ENCODE measurements at regions not wholly inside any gene's neighbourhood (a gene's known extent, or its start where the extent isn't known, plus 50 kb on each side); places are given as distances from the start of the nearest gene placed in this dataset.

GRCh38 chr9:30723656-30724055 is 1660.8 kb upstream of the ACO1 start:
- POLR2A ChIA-PET (ENCODE audit: low non-redundant PET) = no interaction called here
- CTCF ChIA-PET = interaction anchor here (0.6 kb wide), 1 partner anchor 114 kb away, joined by 3 read pairs; no protein-coding TSS in a partner anchor
- TF ChIP-seq CTCF (conservative IDR thresholded peaks at IDR 0.05; ENCODE audit: low read depth) = no peak
- no peak overlapping the region for H3K27ac ChIP-seq
- no peak for DNase-seq (ENCODE audit: low spot score)

DNA sequence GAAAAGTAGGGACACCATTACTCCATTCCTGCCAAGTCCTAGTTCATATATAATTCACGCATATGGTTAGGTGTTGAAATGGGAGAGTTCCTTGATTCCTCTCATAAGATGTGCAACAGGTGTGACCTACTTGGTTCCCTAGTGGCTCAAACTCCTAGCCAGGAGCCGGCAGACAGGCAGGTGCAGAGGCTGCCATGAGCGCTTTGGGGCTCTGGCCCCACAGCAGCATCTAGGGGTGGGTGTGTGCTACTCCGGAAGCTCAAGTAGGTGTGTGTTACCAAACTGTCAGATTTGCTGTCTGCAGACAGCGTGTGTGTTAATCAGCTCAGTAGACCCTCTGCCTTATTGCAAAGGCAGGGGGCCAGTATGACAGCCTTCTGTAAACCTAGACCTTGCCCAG is 1652.4 kb upstream of the ACO1 start:
- CTCF ChIA-PET = interaction anchor here (0.5 kb wide), 1 partner anchor 73 kb away, joined by 3 read pairs; no protein-coding TSS in a partner anchor
- TF ChIP-seq CTCF (conservative IDR thresholded peaks at IDR 0.05; ENCODE audit: low read depth) = no peak
- POLR2A ChIA-PET (ENCODE audit: low non-redundant PET) = no interaction called here
- H3K27ac ChIP-seq = no peak overlapping the region
- no peak for DNase-seq (ENCODE audit: low spot score)

GRCh38 chr9:30744871-30745270 is 1639.6 kb upstream of the ACO1 start:
- H3K27ac ChIP-seq = no peak overlapping the region
- POLR2A ChIA-PET (ENCODE audit: low non-redundant PET) = no interaction called here
- no peak for TF ChIP-seq CTCF (conservative IDR thresholded peaks at IDR 0.05; ENCODE audit: low read depth)
- CTCF ChIA-PET = no interaction called here
- no peak for DNase-seq (ENCODE audit: low spot score)

GRCh38 chr9:30746589-30746988 is 1637.9 kb upstream of the ACO1 start:
- no peak for TF ChIP-seq CTCF (conservative IDR thresholded peaks at IDR 0.05; ENCODE audit: low read depth)
- no peak overlapping the region for H3K27ac ChIP-seq
- no peak for DNase-seq (ENCODE audit: low spot score)
- ChIA-PET CTCF (interaction anchor here (0.6 kb wide), 1 partner anchor 1503 kb away, joined by 3 read pairs; no protein-coding TSS in a partner anchor), POLR2A (ENCODE audit: low non-redundant PET) (no interaction called here)

GRCh38 chr9:30757723-30758122 is 1626.7 kb upstream of the ACO1 start:
- ChIA-PET CTCF (no interaction called here), POLR2A (ENCODE audit: low non-redundant PET) (no interaction called here)
- no peak for DNase-seq (ENCODE audit: low spot score)
- H3K27ac ChIP-seq = no peak overlapping the region
- no peak for TF ChIP-seq CTCF (conservative IDR thresholded peaks at IDR 0.05; ENCODE audit: low read depth)

- CTCF ChIA-PET = interaction anchor here (0.5 kb wide), 1 partner anchor 11 kb away, joined by 4 read pairs; no protein-coding TSS in a partner anchor
- no peak for DNase-seq (ENCODE audit: low spot score)
- no peak overlapping the region for H3K27ac ChIP-seq
- POLR2A ChIA-PET (ENCODE audit: low non-redundant PET) = no interaction called here
- TF ChIP-seq CTCF (conservative IDR thresholded peaks at IDR 0.05; ENCODE audit: low read depth) = no peak
These were observed 1625.6 kb upstream of the ACO1 start for GRCh38 chr9:30758726-30759446.

Data from RWPE1 (cell line).